ENCODE measurements at regions not wholly inside any gene's neighbourhood (a gene's known extent, or its start where the extent isn't known, plus 50 kb on each side); places are given as distances from the start of the nearest gene placed in this dataset.

DNA sequence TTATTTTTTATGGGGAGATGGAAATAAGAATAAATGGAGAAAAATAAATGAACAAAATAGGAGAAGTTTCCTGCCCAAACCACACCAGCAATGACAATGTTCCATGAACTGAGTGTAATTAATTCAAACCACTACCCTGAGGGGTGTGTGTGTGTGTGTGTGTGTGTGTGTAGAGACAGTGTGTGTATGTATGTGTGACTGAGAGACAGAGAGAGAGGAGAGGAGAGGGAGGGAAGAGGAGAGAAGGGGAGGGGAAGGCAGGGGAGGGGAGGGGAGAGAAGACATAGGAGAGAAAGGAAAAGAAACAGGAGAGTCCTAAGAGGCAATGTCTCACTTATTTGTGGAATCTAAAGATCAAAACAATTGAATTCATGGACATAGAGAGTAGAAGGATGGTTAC lies 65.0 kb upstream of the POU2AF1 start:
- no peaks in the 10 kb centered on the region for H3K36me3 Mint-ChIP-seq
- ATAC-seq = no peak
- H3K27ac Mint-ChIP-seq = no peak overlapping the region
- no peaks in the 10 kb centered on the region for H3K9me3 Mint-ChIP-seq
- H3K4me1 Mint-ChIP-seq = peaks cover 17% of the 10 kb centered on the region
- no peak for DNase-seq (ENCODE audit: low spot score in 2 of 2)
- no peak overlapping the region for H3K4me3 Mint-ChIP-seq

GRCh38 chr11:111443640-111444039 lies 64.6 kb upstream of the POU2AF1 start:
- H3K27ac Mint-ChIP-seq = no peak overlapping the region
- ATAC-seq = no peak
- no peaks in the 10 kb centered on the region for H3K9me3 Mint-ChIP-seq
- no peak for DNase-seq (ENCODE audit: low spot score in 2 of 2)
- no peaks in the 10 kb centered on the region for H3K36me3 Mint-ChIP-seq
- H3K4me3 Mint-ChIP-seq = no peak overlapping the region
- peaks cover 17% of the 10 kb centered on the region for H3K4me1 Mint-ChIP-seq

DNA sequence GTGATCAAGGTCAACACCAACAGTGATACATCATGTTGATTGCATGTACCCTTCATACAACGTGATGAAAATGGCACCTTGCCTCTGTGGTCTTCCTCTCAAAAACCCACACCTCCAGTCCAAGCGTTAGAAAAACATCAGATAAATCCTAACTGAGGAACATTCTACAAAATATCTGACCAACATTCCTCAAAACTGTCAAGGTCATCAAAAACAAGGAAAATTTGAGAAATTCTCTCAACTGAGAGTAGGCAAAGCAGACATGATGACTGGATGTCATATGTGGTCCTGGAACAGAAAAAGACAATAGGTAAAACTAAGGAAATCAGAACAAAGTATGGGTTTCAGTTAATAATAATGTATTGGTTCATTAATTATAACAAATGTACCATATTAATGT lies 64.0 kb upstream of the POU2AF1 start:
- DNase-seq (ENCODE audit: low spot score in 2 of 2) (no peak), ATAC-seq (no peak)
- no peaks in the 10 kb centered on the region for H3K9me3 Mint-ChIP-seq
- H3K36me3 Mint-ChIP-seq = no peaks in the 10 kb centered on the region
- H3K27ac Mint-ChIP-seq = no peak overlapping the region
- no peak overlapping the region for H3K4me3 Mint-ChIP-seq
- H3K4me1 Mint-ChIP-seq = peaks cover 17% of the 10 kb centered on the region

- peaks cover 20% of the 10 kb centered on the region for H3K4me1 Mint-ChIP-seq
- H3K36me3 Mint-ChIP-seq = peaks cover 6% of the 10 kb centered on the region
- DNase-seq (ENCODE audit: low spot score in 2 of 2) (no peak), ATAC-seq (no peak)
- no peak overlapping the region for H3K27ac Mint-ChIP-seq
- H3K9me3 Mint-ChIP-seq = no peaks in the 10 kb centered on the region
- H3K4me3 Mint-ChIP-seq = no peak overlapping the region
Measured at GRCh38 chr11:111441443-111441842, 62.4 kb upstream of the POU2AF1 start.

GRCh38 chr11:111440416-111441205 lies 61.5 kb upstream of the POU2AF1 start:
- no peak for ATAC-seq
- Mint-ChIP-seq H3K27ac (no peak overlapping the region), H3K4me1 (peaks cover 12% of the 10 kb centered on the region), H3K4me3 (no peak overlapping the region), H3K36me3 (peaks cover 6% of the 10 kb centered on the region), H3K9me3 (no peaks in the 10 kb centered on the region)
- no peak for DNase-seq (ENCODE audit: low spot score in 2 of 2)

GRCh38 chr11:111439901-111440300 lies 60.8 kb upstream of the POU2AF1 start:
- H3K4me3 Mint-ChIP-seq = no peak overlapping the region

GRCh38 chr11:111438846-111439520 lies 59.9 kb upstream of the POU2AF1 start:
- Mint-ChIP-seq H3K4me3 (no peak overlapping the region), H3K27ac (peak overlapping the region; percentile 24), H3K9me3 (no peaks in the 10 kb centered on the region)

More at GRCh38 chr11:111439901-111440300, 60.8 kb upstream of the POU2AF1 start:
- no peak for DNase-seq (ENCODE audit: low spot score in 2 of 2)
- H3K36me3 Mint-ChIP-seq = peaks cover 6% of the 10 kb centered on the region
- ATAC-seq = no peak
- H3K4me1 Mint-ChIP-seq = peaks cover 11% of the 10 kb centered on the region
- H3K27ac Mint-ChIP-seq = peak overlapping the region; percentile 24
- H3K9me3 Mint-ChIP-seq = no peaks in the 10 kb centered on the region

DNA sequence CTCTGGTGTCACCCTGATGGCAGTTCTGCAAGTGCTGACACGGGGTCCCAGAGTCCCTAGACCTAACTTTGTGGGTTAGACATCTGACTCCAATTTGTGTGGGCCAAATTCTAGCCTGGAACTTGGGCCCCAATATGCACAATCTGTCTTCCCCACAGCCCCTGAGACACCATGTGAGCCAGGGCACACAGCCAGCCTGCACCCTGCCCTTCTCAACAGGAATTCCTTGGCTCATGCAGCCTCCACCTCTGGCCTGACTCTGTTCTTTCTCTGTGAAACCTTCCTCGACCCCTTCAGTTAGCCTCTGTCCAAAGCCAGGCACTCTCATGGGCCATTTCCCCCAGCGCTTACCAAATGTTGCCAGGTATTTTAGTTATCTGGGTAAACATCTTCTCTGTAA lies 59.1 kb upstream of the POU2AF1 start:
- Mint-ChIP-seq H3K9me3 (no peaks in the 10 kb centered on the region), H3K27ac (no peak overlapping the region), H3K4me3 (no peak overlapping the region), H3K4me1 (peaks cover 11% of the 10 kb centered on the region), H3K36me3 (peaks cover 6% of the 10 kb centered on the region)
- no peak for DNase-seq (ENCODE audit: low spot score in 2 of 2)
- no peak for ATAC-seq

More at GRCh38 chr11:111438846-111439520, 59.9 kb upstream of the POU2AF1 start:
- DNase-seq (ENCODE audit: low spot score in 2 of 2) = no peak
- peaks cover 6% of the 10 kb centered on the region for H3K36me3 Mint-ChIP-seq
- ATAC-seq = no peak
- H3K4me1 Mint-ChIP-seq = peaks cover 11% of the 10 kb centered on the region

- Mint-ChIP-seq H3K4me1 (peaks cover 11% of the 10 kb centered on the region), H3K36me3 (peaks cover 6% of the 10 kb centered on the region), H3K27ac (no peak overlapping the region), H3K9me3 (no peaks in the 10 kb centered on the region), H3K4me3 (no peak overlapping the region)
- DNase-seq (ENCODE audit: low spot score in 2 of 2) = no peak
- no peak for ATAC-seq
Measured at GRCh38 chr11:111435046-111435698, 56.1 kb upstream of the POU2AF1 start.

GRCh38 chr11:111429066-111429506 lies 50.0 kb upstream of the POU2AF1 start:
- ATAC-seq (peak; percentile 69), DNase-seq (ENCODE audit: low spot score in 2 of 2) (peak; percentile 34 to 79)
- Mint-ChIP-seq H3K36me3 (no peaks in the 10 kb centered on the region), H3K27ac (no peak overlapping the region), H3K9me3 (no peaks in the 10 kb centered on the region), H3K4me3 (no peak overlapping the region), H3K4me1 (no peaks in the 10 kb centered on the region)
